ENCODE measurements at regions not wholly inside any gene's neighbourhood (a gene's known extent, or its start where the extent isn't known, plus 50 kb on each side); places are given as distances from the start of the nearest gene placed in this dataset.

- no peak overlapping the region for H2AFZ ChIP-seq (ENCODE audit: low read depth, low read length)
- TF ChIP-seq EZH2phosphoT487 (IDR thresholded peaks at IDR 0.05; ENCODE audit: low read depth): no peak
- TF ChIP-seq, protein P1, sequence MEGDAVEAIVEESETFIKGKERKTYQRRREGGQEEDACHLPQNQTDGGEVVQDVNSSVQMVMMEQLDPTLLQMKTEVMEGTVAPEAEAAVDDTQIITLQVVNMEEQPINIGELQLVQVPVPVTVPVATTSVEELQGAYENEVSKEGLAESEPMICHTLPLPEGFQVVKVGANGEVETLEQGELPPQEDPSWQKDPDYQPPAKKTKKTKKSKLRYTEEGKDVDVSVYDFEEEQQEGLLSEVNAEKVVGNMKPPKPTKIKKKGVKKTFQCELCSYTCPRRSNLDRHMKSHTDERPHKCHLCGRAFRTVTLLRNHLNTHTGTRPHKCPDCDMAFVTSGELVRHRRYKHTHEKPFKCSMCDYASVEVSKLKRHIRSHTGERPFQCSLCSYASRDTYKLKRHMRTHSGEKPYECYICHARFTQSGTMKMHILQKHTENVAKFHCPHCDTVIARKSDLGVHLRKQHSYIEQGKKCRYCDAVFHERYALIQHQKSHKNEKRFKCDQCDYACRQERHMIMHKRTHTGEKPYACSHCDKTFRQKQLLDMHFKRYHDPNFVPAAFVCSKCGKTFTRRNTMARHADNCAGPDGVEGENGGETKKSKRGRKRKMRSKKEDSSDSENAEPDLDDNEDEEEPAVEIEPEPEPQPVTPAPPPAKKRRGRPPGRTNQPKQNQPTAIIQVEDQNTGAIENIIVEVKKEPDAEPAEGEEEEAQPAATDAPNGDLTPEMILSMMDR (IDR thresholded peaks at IDR 0.05; ENCODE audit: low read depth, low read length): no peak
- no peaks in the 10 kb centered on the region for H3K36me3 ChIP-seq (replicated peaks; ENCODE audit: low read depth, low read length)
- no peak overlapping the region for H3K9ac ChIP-seq (ENCODE audit: low read length)
- H3K4me2 ChIP-seq (ENCODE audit: low read length): peak overlapping the region; percentile 52
- H3K9me3 ChIP-seq (ENCODE audit: insufficient read depth, low read length): no peaks in the 10 kb centered on the region
- H4K20me1 ChIP-seq (ENCODE audit: insufficient read depth, low read length): 0 out of 2 replicates have a peak, but pooled peaks cover 3% of the 10 kb centered on the region
- no peaks in the 10 kb centered on the region for H3K79me2 ChIP-seq (ENCODE audit: low read length)
- H3K4me3 ChIP-seq (ENCODE audit: low read length): peak overlapping the region; percentile 30
- no peak overlapping the region for H3K27ac ChIP-seq (ENCODE audit: low read length)
- peaks cover 18% of the 10 kb centered on the region for H3K4me1 ChIP-seq (ENCODE audit: low read length)
- peaks cover 23% of the 10 kb centered on the region for H3K27me3 ChIP-seq (ENCODE audit: low read depth, low read length)
Observed at GRCh38 chr13:76745261-76746200, 140.7 kb downstream of the KCTD12 start.

DNA sequence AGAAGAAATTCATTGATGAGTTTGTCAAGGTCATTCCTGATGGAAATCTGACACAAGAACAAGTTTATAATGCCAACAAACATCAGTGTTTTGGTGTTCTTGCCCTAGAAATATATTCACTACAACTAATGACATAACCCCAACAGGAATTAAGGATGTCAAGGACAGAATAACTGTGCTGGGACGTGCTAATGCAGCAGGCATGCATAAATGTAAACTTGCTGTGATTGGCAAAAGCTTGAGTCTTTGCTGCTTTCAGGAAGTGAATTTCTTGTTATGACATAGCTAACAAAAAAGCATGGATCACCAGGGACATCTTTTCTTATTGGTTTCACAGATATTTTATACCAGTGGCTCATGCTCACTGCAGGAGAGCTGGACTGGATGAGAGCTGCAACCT lies 144.6 kb downstream of the KCTD12 start:
- no peaks in the 10 kb centered on the region for H3K36me3 ChIP-seq (replicated peaks; ENCODE audit: low read depth, low read length)
- H3K4me3 ChIP-seq (ENCODE audit: low read length): no peak overlapping the region
- no peaks in the 10 kb centered on the region for H3K9me3 ChIP-seq (ENCODE audit: insufficient read depth, low read length)
- no peak for TF ChIP-seq EZH2phosphoT487 (IDR thresholded peaks at IDR 0.05; ENCODE audit: low read depth)
- TF ChIP-seq, protein P1 (IDR thresholded peaks at IDR 0.05; ENCODE audit: low read depth, low read length): no peak
- H3K27me3 ChIP-seq (ENCODE audit: low read depth, low read length): peaks cover 2% of the 10 kb centered on the region; the same call in 1 of the 2 replicates
- H3K9ac ChIP-seq (ENCODE audit: low read length): no peak overlapping the region
- peaks cover 18% of the 10 kb centered on the region for H3K4me1 ChIP-seq (ENCODE audit: low read length)
- no peaks in the 10 kb centered on the region for H3K79me2 ChIP-seq (ENCODE audit: low read length)
- H4K20me1 ChIP-seq (ENCODE audit: insufficient read depth, low read length): 0 out of 2 replicates have a peak, but pooled peaks cover 3% of the 10 kb centered on the region
- H2AFZ ChIP-seq (ENCODE audit: low read depth, low read length): no peak overlapping the region
- H3K4me2 ChIP-seq (ENCODE audit: low read length): no peak overlapping the region
- H3K27ac ChIP-seq (ENCODE audit: low read length): no peak overlapping the region

- Histone ChIP-seq H3K4me3 (ENCODE audit: low read length) (no peak overlapping the region), H3K79me2 (ENCODE audit: low read length) (no peaks in the 10 kb centered on the region), H3K36me3 (replicated peaks; ENCODE audit: low read depth, low read length) (no peaks in the 10 kb centered on the region), H3K9ac (ENCODE audit: low read length) (no peak overlapping the region), H3K27me3 (ENCODE audit: low read depth, low read length) (no peaks in the 10 kb centered on the region), H3K4me2 (ENCODE audit: low read length) (no peak overlapping the region), H3K9me3 (ENCODE audit: insufficient read depth, low read length) (no peaks in the 10 kb centered on the region), H3K4me1 (ENCODE audit: low read length) (peaks cover 17% of the 10 kb centered on the region), H2AFZ (ENCODE audit: low read depth, low read length) (no peak overlapping the region), H3K27ac (ENCODE audit: low read length) (no peak overlapping the region), H4K20me1 (ENCODE audit: insufficient read depth, low read length) (0 out of 2 replicates have a peak, but pooled peaks cover 3% of the 10 kb centered on the region)
- no peak for TF ChIP-seq EZH2phosphoT487 (IDR thresholded peaks at IDR 0.05; ENCODE audit: low read depth)
- TF ChIP-seq, protein P1 (IDR thresholded peaks at IDR 0.05; ENCODE audit: low read depth, low read length): no peak
Observed at GRCh38 chr13:76741046-76741445, 145.2 kb downstream of the KCTD12 start.

DNA sequence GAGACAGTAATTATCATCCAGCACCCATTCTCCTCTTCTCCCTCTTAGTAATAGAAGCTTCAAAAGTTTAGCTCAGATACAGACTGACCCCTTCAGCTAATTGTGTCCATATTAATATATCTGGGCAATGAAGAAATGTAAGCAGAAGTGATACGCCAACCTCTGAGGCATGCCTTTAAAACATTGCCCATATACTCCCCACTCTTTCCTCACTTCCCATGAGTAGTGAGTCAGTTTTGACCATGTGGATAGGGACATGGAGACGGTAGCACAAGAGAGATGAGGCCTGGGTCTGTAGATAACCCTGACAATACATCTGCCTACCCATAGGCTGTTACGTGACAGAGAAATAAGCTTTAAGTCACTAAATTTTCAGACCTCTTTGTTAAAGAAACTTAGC lies 147.6 kb downstream of the KCTD12 start:
- H3K79me2 ChIP-seq (ENCODE audit: low read length): no peaks in the 10 kb centered on the region
- H4K20me1 ChIP-seq (ENCODE audit: insufficient read depth, low read length): no peaks in the 10 kb centered on the region
- H3K4me2 ChIP-seq (ENCODE audit: low read length): no peak overlapping the region
- H3K9ac ChIP-seq (ENCODE audit: low read length): no peak overlapping the region
- no peaks in the 10 kb centered on the region for H3K36me3 ChIP-seq (replicated peaks; ENCODE audit: low read depth, low read length)
- no peak overlapping the region for H2AFZ ChIP-seq (ENCODE audit: low read depth, low read length)
- H3K9me3 ChIP-seq (ENCODE audit: insufficient read depth, low read length): no peaks in the 10 kb centered on the region
- H3K27ac ChIP-seq (ENCODE audit: low read length): no peak overlapping the region
- TF ChIP-seq, protein P1 (IDR thresholded peaks at IDR 0.05; ENCODE audit: low read depth, low read length): no peak
- TF ChIP-seq EZH2phosphoT487 (IDR thresholded peaks at IDR 0.05; ENCODE audit: low read depth): no peak
- H3K4me1 ChIP-seq (ENCODE audit: low read length): no peaks in the 10 kb centered on the region
- H3K27me3 ChIP-seq (ENCODE audit: low read depth, low read length): no peaks in the 10 kb centered on the region
- no peak overlapping the region for H3K4me3 ChIP-seq (ENCODE audit: low read length)
